GM21576 (cell line): ENCODE measurements at regions not wholly inside any gene's neighbourhood (a gene's known extent, or its start where the extent isn't known, plus 50 kb on each side); places are given as distances from the start of the nearest gene placed in this dataset.
"Not testable (repeated sequence)": the region's sequence is repeated elsewhere in the genome, so short reads cannot be mapped to it uniquely, and the experiment has no call there.

Experiments
- ATAC-seq: cut with Tn5 transposase; IDR thresholded peaks from one replicate; pipeline ENCODE4 v1.9.1; 2021; ENCODE audit warnings: mild to moderate bottlenecking, moderate library complexity; ENCODE audit not compliant: unreplicated experiment

- ATAC-seq = not testable (repeated sequence)
These were observed 51.9 kb downstream of the DIPK2A start for GRCh38 chr3:144023543-144023942.

GRCh38 chr3:144028798-144029411 is 57.3 kb downstream of the DIPK2A start:
- ATAC-seq = peak; percentile 88

GRCh38 chr3:144029769-144030168 is 58.1 kb downstream of the DIPK2A start:
- no peak for ATAC-seq

GRCh38 chr3:144031938-144032337 is 60.3 kb downstream of the DIPK2A start:
- no peak for ATAC-seq

GRCh38 chr3:144032531-144033239 is 61.1 kb downstream of the DIPK2A start:
- peak; percentile 57 for ATAC-seq

GRCh38 chr3:144033240-144033589 is 61.6 kb downstream of the DIPK2A start:
- no peak for ATAC-seq

- ATAC-seq = no peak
These were observed 62.2 kb downstream of the DIPK2A start for GRCh38 chr3:144033863-144034262.

GRCh38 chr3:144034715-144035290 is 63.2 kb downstream of the DIPK2A start:
- ATAC-seq = no peak

- ATAC-seq = no peak
These were observed 64.9 kb downstream of the DIPK2A start for GRCh38 chr3:144036498-144036897.

GRCh38 chr3:144039661-144040060 is 68.0 kb downstream of the DIPK2A start:
- ATAC-seq = no peak

- no peak for ATAC-seq
These were observed 70.4 kb downstream of the DIPK2A start for GRCh38 chr3:144041960-144042556.

- ATAC-seq = no peak
These were observed 74.1 kb downstream of the DIPK2A start for GRCh38 chr3:144045766-144046165.

- no peak for ATAC-seq
These were observed 77.8 kb downstream of the DIPK2A start for GRCh38 chr3:144049374-144049773.

- no peak for ATAC-seq
These were observed 79.6 kb downstream of the DIPK2A start for GRCh38 chr3:144051211-144051610.

GRCh38 chr3:144052275-144052674 is 80.7 kb downstream of the DIPK2A start:
- ATAC-seq = no peak

- no peak for ATAC-seq
These were observed 81.5 kb downstream of the DIPK2A start for GRCh38 chr3:144053121-144053520.

- no peak for ATAC-seq
These were observed 83.1 kb downstream of the DIPK2A start for GRCh38 chr3:144054766-144055165.

GRCh38 chr3:144055604-144056003 is 84.0 kb downstream of the DIPK2A start:
- no peak for ATAC-seq

GRCh38 chr3:144058713-144059112 is 87.1 kb downstream of the DIPK2A start:
- ATAC-seq = no peak

- ATAC-seq = no peak
These were observed 87.9 kb downstream of the DIPK2A start for GRCh38 chr3:144059481-144059880.

- ATAC-seq = no peak
These were observed 89.3 kb downstream of the DIPK2A start for GRCh38 chr3:144060881-144061280.

GRCh38 chr3:144063306-144063705 is 91.7 kb downstream of the DIPK2A start:
- no peak for ATAC-seq
